GM08714 (cell line): ENCODE measurements at regions not wholly inside any gene's neighbourhood (a gene's known extent, or its start where the extent isn't known, plus 50 kb on each side); places are given as distances from the start of the nearest gene placed in this dataset.

Experiments used
- H3K4me3 ChIP-seq: fragments of 200-500 bp; sonication (Bioruptor generic); 2 replicates; pipeline ENCODE4 v1.5.1; 2014; ENCODE audit warnings: mild to moderate bottlenecking, low read length, inconsistent platforms
- ZNF274 ChIP-seq: IDR thresholded peaks from 2 replicates; pipeline ENCODE4 v1.6.1; 2012; ENCODE audit warnings: mild to moderate bottlenecking, low read depth, low read length

DNA sequence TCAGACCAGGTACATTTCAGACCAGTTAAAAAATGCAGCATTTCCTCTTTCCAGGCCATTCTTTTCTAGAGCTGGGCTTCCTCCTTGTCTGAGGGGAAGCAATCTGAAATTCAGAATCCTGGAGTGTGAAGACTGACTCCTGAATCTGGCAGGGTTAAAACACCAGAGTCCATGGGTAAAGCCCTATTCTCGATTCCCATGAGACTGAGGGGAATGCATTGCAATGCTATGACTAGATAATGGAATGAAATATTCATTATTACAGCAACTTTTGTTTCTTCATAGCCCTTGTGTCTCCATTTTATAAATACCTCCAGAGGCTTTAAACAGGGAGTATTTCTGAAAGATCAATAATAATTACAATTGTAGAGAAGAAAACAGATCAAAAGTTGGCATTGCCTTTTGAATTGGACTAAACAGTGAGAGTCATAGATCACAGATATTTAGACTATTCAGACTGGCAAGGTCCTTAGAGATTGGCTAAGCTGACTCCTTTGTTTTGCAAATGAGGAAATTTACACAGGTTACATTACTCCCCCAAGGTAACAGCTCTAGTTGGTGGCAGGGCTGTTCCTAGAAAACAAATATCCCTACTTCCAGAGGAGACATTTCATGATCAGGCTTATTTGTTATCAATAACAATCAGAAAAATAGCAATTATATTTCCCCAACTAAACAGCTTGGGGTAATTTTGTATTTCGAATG, 632.6 kb upstream of the KIRREL3 start:
- H3K4me3 ChIP-seq: no peak overlapping the region
- no peak for TF ChIP-seq ZNF274

GRCh38 chr11:127632546-127632945, 632.0 kb upstream of the KIRREL3 start:
- no peak overlapping the region for H3K4me3 ChIP-seq
- TF ChIP-seq ZNF274: no peak

- H3K4me3 ChIP-seq: no peak overlapping the region
- no peak for TF ChIP-seq ZNF274
Measured at GRCh38 chr11:127631974-127632373, 631.4 kb upstream of the KIRREL3 start.

GRCh38 chr11:127629200-127629599, 628.6 kb upstream of the KIRREL3 start:
- H3K4me3 ChIP-seq: no peak overlapping the region
- no peak for TF ChIP-seq ZNF274

DNA sequence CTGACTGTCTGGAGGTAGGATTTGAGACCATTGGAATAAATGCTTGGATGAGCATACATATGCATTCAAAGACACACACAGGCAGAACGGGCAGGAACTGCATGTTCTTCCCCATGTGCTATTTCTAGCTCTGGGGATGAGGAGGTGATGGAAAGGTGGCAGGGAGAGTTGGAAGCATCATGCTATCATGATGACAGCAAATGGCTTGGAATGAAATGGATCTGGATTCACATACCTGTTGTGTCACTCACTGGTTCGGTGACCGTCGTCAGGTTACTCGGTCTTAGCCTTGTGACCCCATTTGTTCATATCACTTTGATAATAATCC, 627.9 kb upstream of the KIRREL3 start:
- TF ChIP-seq ZNF274: no peak
- no peak overlapping the region for H3K4me3 ChIP-seq

- no peak overlapping the region for H3K4me3 ChIP-seq
- no peak for TF ChIP-seq ZNF274
Measured at GRCh38 chr11:127627629-127628457, 627.3 kb upstream of the KIRREL3 start.

DNA sequence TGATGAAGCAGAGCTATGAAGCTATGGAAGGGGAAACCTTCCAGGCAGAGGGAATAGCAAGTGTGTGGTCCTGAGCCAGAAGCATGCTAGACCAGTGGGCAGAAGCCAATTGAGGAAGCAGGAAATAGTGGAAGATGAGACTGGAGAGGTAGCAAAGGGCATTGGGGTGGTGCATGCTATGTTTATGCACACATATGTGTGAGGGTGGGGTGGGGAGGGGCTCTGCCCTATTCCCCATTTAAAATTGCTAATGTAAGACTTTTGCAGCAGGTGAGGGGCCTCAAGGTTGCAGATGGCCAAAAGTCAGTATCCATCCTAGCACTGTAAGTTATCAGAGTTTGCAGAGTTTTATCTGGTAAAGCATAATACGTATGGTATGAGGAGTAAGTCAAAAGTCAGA, 626.6 kb upstream of the KIRREL3 start:
- no peak overlapping the region for H3K4me3 ChIP-seq
- TF ChIP-seq ZNF274: no peak

GRCh38 chr11:127625402-127625801, 624.8 kb upstream of the KIRREL3 start:
- no peak overlapping the region for H3K4me3 ChIP-seq
- no peak for TF ChIP-seq ZNF274

- no peak for TF ChIP-seq ZNF274
- H3K4me3 ChIP-seq: no peak overlapping the region
Measured at GRCh38 chr11:127624306-127624856, 623.8 kb upstream of the KIRREL3 start.

- no peak overlapping the region for H3K4me3 ChIP-seq
- no peak for TF ChIP-seq ZNF274
Measured at GRCh38 chr11:127622686-127623085, 622.1 kb upstream of the KIRREL3 start.

DNA sequence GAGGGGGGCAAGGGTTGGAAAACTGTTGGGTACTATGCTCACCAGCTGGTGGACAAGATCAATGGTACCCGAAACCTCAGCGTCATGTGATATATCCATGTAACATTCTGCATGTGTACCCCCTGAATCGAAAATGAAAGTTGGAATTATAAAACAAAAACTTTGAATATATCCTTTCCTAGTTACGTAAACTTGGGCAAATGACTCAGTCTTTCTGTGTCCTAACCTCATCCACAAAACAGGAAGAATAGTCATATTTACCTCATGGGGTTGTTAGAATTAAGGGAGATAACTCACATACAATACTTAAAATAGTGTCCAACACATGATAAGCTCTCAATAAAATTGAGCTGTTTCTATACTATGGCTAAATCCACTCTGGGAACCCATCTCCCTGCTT, 620.1 kb upstream of the KIRREL3 start:
- no peak for TF ChIP-seq ZNF274
- no peak overlapping the region for H3K4me3 ChIP-seq

DNA sequence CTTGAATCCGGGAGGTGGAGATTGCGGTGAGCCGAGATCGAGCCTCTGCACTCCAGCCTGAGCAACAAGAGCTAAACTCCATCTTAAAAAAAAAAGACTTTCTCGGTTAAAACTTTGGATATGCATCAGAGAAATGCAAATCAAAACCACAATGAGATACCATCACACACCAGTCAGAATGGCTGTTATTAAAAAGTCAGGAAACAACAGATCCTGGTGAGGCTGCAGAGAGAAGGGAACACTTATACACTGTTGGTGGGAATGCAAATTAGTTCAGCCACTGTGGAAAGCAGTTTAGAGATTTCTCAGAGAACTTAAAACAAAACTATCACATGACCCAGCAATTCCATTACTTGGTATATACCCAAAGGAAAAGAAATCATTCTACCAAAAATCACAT, 619.4 kb upstream of the KIRREL3 start:
- no peak overlapping the region for H3K4me3 ChIP-seq

GRCh38 chr11:127618721-127619120, 618.2 kb upstream of the KIRREL3 start:
- no peak for TF ChIP-seq ZNF274
- no peak overlapping the region for H3K4me3 ChIP-seq

More for the DNA sequence above, 619.4 kb upstream of the KIRREL3 start:
- no peak for TF ChIP-seq ZNF274

DNA sequence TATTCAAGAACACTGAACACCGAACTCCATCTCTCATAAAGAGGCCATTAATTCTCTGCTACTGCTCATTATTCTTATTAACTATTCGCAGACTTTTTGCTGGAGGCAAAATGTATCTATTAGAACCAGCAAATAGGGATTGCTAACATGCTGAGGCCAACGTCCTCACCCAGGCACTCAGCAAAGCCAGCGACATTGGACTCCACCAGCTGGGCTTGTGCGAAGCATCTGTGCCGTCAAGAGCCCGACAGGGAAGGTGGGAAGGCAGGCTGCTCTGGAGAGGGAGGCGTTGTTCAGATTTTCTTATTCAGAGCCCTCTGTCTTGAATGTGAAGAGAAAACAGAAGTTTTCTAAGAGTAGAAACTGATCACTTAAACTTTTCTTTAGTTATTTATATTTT, 615.6 kb upstream of the KIRREL3 start:
- TF ChIP-seq ZNF274: no peak
- H3K4me3 ChIP-seq: no peak overlapping the region

DNA sequence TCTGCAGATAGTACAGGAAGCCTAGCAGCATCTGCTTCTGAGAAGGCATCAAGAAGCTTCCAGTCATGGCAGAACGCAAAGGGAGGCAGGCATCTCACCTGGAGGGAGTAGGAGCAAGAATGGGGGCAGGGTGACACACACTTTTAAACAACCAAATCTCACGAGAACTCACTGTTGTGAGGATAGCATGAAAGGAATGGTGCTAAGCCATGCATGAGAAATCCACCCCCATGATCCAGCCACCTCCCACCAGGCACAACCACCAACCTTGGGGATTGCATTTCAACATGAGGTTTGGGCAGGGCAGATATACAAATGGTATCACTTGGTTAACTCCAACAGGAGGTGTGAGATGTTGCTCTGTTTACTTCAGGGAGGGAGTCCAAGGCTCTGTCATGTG, 612.0 kb upstream of the KIRREL3 start:
- no peak for TF ChIP-seq ZNF274
- no peak overlapping the region for H3K4me3 ChIP-seq
